SKM-1 (cell line): ENCODE measurements at regions not wholly inside any gene's neighbourhood (a gene's known extent, or its start where the extent isn't known, plus 50 kb on each side); places are given as distances from the start of the nearest gene placed in this dataset.
"Not testable (repeated sequence)": the region's sequence is repeated elsewhere in the genome, so short reads cannot be mapped to it uniquely, and the experiment has no call there.

Experiments used
- DNase-seq: peaks from one replicate; lab custom pipeline; 2025; ENCODE audit not compliant: unreplicated experiment; lab: John Stamatoyannopoulos, UW

- no peak for DNase-seq
Measured at GRCh38 chr21:28485301-28486022, 507.2 kb downstream of the LTN1 start.

DNA sequence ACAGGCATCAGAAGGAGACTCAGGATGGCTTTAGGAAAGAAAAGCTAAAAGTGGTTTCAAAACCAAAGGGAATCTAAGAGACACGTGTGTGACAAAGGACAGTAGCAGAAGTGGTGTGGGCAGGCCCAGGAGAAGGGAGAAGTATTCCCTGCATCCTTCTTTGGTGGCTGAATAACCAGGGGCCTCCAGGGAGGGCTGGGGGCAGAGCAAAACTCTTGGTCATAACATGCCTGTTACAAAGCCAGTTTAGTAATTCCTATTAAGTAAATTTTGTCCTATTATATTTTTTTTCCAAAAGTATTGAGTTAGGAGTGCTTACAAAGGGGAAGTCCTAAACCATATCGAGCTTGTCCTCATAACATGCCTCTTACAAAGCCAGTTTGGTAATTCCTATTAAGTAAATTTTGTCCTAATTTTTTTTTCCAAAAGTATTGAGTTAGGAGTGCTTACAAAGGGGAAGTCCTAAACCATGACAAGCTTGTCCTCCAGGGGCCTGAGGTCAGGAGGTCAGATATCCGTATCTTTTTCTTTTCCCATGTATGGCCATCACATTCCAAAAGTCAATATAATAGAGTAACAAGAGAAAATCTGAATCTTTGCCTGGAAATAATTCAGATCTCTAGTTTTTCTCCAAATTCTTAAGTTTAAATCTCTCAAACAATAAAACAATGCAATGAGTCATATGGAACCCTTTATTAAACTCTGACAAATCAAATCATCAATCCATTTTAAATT lies 509.2 kb downstream of the LTN1 start:
- DNase-seq: no peak

GRCh38 chr21:28482657-28483056 lies 510.0 kb downstream of the LTN1 start:
- DNase-seq: no peak

DNA sequence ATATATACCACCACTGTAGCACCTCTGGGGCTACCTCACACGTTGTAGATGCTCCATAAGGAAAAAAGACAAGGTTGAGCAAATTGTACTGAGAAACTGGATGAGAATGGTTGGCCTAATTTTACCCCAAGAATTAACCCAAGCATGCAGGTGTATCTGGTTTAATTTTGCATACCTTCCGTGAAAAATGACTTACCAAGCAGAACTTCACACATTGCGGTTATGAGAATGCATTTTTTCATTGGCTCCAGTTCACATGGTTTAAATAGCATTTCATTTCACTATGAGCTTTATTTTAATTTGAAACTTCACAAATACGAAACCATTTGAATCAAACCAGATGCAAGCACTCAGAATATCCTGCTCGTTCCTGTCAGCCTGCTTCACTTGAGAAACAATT lies 512.2 kb downstream of the LTN1 start:
- no peak for DNase-seq

DNA sequence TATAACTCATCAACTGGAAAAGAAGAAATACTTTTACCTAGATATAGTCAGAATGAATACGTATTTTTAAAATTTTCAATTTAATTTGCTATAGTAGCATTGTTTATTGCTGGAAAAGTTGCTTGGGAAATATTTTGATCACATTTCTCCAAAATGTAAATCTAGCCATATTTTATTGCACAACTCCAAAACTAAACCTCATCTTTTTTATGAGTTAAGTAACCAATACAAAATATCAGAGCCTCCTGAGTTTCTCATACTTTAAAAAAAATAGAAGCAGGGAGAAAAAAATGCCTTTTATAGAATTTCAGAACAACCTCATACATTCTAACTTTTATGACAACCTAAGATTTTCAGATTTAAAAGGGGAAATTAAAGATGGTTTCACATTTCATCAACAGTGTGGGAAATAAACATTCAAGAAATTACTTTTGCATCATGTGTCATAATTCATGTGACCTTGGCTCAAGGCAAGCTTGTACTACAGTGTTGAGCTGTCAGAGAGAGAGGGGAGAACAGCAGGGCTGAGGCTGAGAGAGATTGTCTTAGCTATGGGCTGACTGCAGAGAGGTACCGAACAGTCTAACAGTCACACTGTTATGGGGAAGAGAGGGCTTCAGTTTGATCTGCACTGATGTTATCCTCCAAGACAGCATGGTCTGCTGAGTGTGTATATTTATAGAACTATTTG lies 519.0 kb downstream of the LTN1 start:
- no peak for DNase-seq

DNA sequence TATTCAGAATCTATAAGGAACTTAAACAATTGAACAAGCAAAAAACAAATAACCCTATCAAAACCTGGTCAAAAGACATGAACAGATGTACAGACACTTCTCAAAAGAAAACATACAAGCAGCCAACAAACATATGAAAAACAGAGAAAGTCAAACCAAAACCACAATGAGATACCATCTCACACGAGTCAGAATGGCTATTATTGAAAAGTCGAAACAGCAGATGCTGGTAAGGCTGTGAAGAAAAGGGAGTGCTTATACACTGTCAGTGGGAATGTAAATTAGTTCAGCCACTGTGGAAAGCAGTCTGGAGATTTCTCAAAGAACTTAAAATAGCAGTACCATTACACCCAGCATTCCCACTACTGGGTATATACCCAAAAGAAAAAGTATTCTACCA lies 520.1 kb downstream of the LTN1 start:
- not testable (repeated sequence) for DNase-seq

DNA sequence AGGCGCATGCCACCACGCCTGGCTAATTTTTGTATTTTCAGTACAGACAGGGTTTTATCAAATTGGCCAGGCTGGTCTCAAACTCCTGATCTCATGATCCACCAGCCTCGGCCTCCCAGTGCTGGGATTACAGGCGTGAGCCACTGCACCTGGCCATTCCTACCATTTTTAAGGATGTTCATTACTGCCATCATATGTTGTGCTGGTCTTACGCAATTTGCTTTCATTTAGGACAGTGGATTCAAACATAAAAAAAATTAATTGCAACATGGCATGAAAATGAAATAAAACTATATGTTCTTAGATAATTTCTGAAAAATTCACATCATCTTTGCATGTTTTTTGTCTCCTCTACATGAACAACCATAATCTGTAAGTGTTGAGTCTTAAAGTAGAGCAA lies 527.7 kb downstream of the LTN1 start:
- DNase-seq: no peak

DNA sequence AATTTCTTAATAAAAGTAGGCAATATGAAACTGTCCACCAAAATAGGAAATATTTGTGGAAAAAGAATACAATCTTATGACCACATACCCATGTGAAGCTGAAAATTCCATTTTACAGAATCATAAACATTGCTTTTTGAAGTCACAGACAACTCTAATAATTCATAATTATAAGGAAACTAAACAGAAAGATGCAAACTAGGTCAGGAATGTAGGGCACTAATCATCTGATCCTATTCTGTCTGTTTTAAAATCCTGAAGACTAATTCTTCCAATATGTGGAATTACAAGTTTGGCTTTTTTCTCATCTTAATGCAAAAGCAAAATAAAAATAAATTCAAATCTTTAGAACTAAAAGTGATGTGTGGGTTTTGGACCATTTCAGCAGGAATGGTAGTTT lies 528.6 kb downstream of the LTN1 start:
- DNase-seq: no peak

GRCh38 chr21:28459193-28459592 lies 533.5 kb downstream of the LTN1 start:
- no peak for DNase-seq

GRCh38 chr21:28458446-28458845 lies 534.2 kb downstream of the LTN1 start:
- DNase-seq: no peak

GRCh38 chr21:28455253-28455600 lies 537.5 kb downstream of the LTN1 start:
- no peak for DNase-seq

DNA sequence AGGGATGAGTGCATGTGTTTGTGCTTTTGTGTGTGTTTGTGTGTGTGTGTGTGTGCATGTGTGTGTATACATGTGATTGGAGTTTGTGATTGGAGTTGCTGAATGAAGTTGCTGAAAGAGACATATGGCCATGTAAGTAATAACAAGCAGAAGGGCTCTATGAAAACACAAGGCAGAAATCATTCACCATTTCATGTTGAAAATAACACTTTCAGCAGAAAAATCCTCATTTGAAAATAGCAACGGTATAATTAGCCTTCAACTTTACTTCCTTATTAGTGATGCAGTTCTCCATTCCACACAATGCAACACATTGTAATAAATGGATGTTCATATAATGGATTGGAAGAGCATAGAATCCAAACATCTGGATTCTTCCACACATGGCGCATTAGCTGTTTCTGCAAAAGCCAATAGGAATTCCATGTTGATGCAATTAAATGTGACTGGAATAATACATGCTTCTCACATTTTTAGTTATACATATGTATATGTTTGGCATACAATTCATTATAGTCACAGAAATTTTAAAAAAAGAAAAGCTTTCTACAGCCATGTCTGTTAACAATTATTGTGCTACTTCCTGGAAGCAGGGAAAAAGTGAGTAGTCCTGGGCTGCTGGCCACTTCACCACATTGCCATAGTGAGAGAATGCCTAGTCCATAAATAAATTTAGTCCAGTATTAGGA lies 538.0 kb downstream of the LTN1 start:
- DNase-seq: no peak

DNA sequence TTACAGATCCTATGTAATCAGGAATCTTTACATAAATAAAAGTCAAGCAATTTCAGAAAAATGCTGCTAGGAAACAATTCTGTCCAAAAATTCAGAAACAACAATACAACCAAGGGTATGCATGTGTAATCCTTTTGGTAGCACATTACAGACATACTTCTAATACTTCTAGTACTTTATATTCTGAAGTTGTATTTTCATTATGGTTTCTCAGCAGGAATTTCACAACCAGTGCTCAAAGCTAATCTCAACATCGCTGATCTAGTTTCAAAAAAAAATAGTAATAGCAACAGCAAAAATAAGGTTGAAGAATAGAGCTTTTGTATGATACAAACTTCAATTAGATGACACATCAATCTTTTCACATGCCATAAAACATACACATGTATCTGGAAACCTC lies 545.2 kb downstream of the LTN1 start:
- no peak for DNase-seq

DNA sequence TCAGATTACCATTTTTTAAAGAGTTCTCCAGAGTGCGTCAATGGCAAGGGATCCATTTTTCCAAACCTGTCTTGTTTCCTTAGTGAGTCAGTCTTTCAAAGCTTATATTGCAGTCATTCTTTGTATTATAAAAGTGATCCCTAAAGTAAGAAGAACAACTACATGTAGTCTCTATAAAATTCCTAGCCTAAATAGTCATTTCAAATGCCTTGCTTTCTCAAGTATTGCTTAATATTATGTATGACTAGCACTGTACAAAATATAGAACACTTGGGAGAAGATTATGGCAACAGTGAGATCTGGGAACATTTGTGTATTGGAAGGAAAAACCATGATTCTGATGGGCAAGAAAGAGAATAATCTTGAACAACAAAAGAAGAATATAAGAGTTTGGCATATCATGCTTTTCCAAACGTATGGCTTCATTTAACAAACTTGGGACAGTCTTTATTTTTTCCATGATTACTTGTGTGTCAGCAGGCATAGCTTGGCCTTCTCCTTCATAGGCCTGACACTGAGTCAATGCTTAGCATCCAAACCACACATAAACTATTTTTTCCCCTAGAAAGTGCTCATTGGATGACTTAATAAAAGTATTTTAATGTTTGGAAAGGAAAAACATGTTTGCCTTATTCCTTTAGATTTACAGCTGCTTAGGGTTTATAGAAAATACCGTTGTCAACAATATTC lies 547.4 kb downstream of the LTN1 start:
- no peak for DNase-seq

DNA sequence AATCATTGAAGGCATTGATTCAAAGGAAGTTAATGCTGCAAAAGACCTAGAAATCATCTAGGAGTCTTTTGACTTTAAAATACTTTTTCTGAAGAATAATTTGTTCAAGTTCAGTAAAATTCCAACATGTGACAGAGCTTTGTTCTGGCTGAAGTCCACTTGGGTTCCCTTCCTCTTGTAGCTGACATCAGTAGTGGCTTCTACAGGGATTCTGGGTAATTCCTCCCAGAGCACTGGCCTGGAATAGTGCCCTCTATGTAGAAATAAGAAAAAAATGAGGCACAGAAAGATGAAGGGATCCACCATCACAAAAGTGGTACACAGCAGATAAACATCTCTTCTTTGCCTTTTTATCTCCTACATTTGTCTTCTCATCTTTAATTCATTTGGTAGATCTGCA lies 548.1 kb downstream of the LTN1 start:
- no peak for DNase-seq

DNA sequence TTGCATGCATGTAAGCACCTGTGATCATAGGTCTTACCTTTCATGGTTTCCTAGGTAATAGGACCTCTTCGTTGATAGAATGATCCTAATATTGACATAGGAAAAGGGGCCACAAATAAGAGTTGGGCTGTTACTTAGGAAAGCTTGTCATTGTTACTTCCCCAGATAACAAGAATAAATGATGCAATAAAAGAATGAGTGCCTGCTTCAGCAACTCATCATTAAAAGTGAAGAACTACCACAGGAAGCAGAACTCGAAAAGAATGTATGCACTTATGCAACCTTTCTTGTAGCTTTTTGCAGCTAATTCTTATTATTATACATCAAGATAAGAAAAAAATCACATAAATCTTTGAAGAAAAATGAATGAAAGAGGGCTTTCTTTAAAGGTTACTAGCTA lies 548.6 kb downstream of the LTN1 start:
- DNase-seq: no peak

GRCh38 chr21:28442624-28443023 lies 550.1 kb downstream of the LTN1 start:
- DNase-seq: no peak

DNA sequence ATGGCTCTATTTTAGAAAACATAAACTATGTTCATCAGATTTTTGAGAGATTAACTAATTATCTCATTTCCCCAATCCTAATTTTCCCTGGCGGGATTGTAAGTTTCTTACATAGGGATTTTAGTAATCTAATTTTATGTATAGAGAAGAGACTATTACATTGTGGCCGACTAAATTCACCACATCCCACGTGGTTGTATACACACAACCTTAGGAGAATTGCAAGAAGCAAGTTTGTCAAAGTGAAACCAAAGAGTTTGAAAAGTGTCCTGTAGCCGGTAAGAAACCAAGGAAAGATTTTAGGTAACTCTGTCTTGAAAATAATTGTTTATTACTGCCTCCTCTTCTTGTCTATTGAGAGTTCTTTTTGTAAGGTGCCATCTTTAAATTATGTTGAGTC lies 550.6 kb downstream of the LTN1 start:
- no peak for DNase-seq

GRCh38 chr21:28439788-28440187 lies 552.9 kb downstream of the LTN1 start:
- no peak for DNase-seq

GRCh38 chr21:28439251-28439650 lies 553.4 kb downstream of the LTN1 start:
- no peak for DNase-seq

DNA sequence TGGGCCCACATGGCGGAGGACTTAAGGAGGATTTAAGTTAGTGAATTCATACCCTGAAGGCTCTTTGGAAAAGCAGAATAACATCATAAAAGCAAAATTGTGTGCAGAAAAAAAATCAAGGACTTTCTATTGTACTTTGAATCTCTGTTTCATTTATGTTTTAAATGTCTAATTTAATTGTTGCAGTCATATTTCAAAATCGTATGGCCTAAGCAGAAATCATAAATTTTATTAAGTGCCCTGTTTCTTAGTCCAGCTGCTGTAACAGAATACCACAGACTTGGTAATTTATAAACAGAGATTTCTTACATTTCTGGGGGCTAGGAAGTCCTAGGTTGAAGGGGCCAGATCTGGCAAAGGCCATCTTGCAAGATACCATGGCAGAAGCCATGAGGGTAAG lies 555.6 kb downstream of the LTN1 start:
- no peak for DNase-seq
